HepG2 (cell line): ENCODE measurements at regions not wholly inside any gene's neighbourhood (a gene's known extent, or its start where the extent isn't known, plus 50 kb on each side); places are given as distances from the start of the nearest gene placed in this dataset.

Experiments used
- ATAC-seq: fragments of 200-7000 bp; cut with Tn5 transposase; 3 replicates; pipeline ENCODE4 v1.9.1; 2020; ENCODE audit warnings: mild to moderate bottlenecking, moderate library complexity
- BruUV-seq: library from RNA; stranded (reverse); fragments of 400-500 nt; replicated peaks from 2 replicates; lab custom pipeline; 2021; lab: Mats Ljungman, UMichigan
- CTCF ChIA-PET: fragments of 300-600 bp; formaldehyde crosslinking; extraction: SDS; loops from one replicate; lab custom pipeline; 2021; ENCODE audit warnings: low total read pairs, inconsistent platforms, low intra/inter-chr PET ratio; lab: Yijun Ruan, JAX
- POLR2A ChIA-PET: fragments of 350-600 bp; sonication (Branson Sonifier 250); formaldehyde crosslinking; loops from one replicate; lab custom pipeline; 2020; ENCODE audit warnings: antibody characterized with exemption, inconsistent platforms; lab: Yijun Ruan, JAX
- DNase-seq: peaks from one replicate; pipeline ENCODE4 v3.0.0-alpha.2; 2015; ENCODE audit warnings: low spot score
- FAIRE-seq: peaks from 3 replicates; lab custom pipeline; 2011; peaks lifted over from hg19 to GRCh38; lab: Jason Lieb, UNC
- H2AFZ ChIP-seq: one replicate; pipeline ENCODE4 v1.6.1; 2011; ENCODE audit warnings: low read length, inconsistent platforms
- H3K27ac ChIP-seq: fragments of 300-600 bp; 3 replicates; pipeline ENCODE4 v1.8.0; 2011; ENCODE audit warnings: mixed run types, mild to moderate bottlenecking, mixed read lengths, low read length, inconsistent platforms; ENCODE audit not compliant: insufficient read depth; ENCODE audit errors: extremely low read length
- H3K27me3 ChIP-seq, 2 experiments: fragments of 200-600 bp in 1 of 2; 2 replicates in 1 of 2; 3 replicates in 1 of 2; pipeline versions ENCODE4 v1.6.0 to v1.8.0; 2011; ENCODE audit warnings: low read length in 2 of 2, mild to moderate bottlenecking in 2 of 2, moderate library complexity in 2 of 2, inconsistent platforms in 1 of 2; ENCODE audit not compliant: insufficient read depth in 2 of 2, control insufficient read depth in 1 of 2
- H3K36me3 ChIP-seq, 2 experiments: fragments of 200-600 bp in 1 of 2; replicated peaks in 1 of 2; 2 replicates in 1 of 2; 3 replicates in 1 of 2; pipeline versions ENCODE4 v1.5.1 to v1.8.0; 2011; ENCODE audit warnings: low read length in 2 of 2, inconsistent platforms in 1 of 2; ENCODE audit not compliant: insufficient read depth in 2 of 2, control insufficient read depth in 1 of 2
- H3K4me1 ChIP-seq: 2 replicates; pipeline ENCODE4 v1.5.1; 2012; ENCODE audit warnings: low read length, inconsistent platforms; ENCODE audit not compliant: insufficient read depth
- H3K4me2 ChIP-seq: 2 replicates; pipeline ENCODE4 v1.6.0; 2011; ENCODE audit warnings: low read depth, low read length, inconsistent platforms
- H3K4me3 ChIP-seq, 3 experiments: fragments of 200-600 bp in 1 of 3; sonication (generic), shearing (Covaris generic) in 1 of 3; replicated peaks in 1 of 3; 2 replicates each; pipeline ENCODE4 v1.5.1; 2011 to 2016; ENCODE audit warnings: low read length in 3 of 3, inconsistent platforms in 2 of 3, low read depth in 2 of 3, mild to moderate bottlenecking in 2 of 3, control low read depth in 1 of 3, mixed read lengths in 1 of 3; ENCODE audit not compliant: insufficient read depth in 1 of 3
- H3K79me2 ChIP-seq: one replicate; pipeline ENCODE4 v1.6.1; 2011; ENCODE audit warnings: low read length, inconsistent platforms; ENCODE audit not compliant: insufficient read depth
- H3K9ac ChIP-seq: 2 replicates; pipeline ENCODE4 v1.6.0; 2011; ENCODE audit warnings: mild to moderate bottlenecking, low read depth, low read length, inconsistent platforms; ENCODE audit not compliant: insufficient read depth
- H3K9me3 ChIP-seq: 2 replicates; pipeline ENCODE4 v1.5.1; 2012; ENCODE audit warnings: mild to moderate bottlenecking, low read length
- H4K20me1 ChIP-seq: 2 replicates; pipeline ENCODE4 v1.6.0; 2011; ENCODE audit warnings: inconsistent platforms, mild to moderate bottlenecking, low read length, moderate library complexity; ENCODE audit not compliant: insufficient read depth
- CREB1 ChIP-seq, 2 experiments: fragments of 450-650 bp in 1 of 2; IDR thresholded peaks; 2 replicates each; pipeline ENCODE4 v1.6.1; 2016 to 2017; ENCODE audit warnings: control low read depth in 1 of 2, mild to moderate bottlenecking in 1 of 2, missing compliant biosample characterization in 1 of 2, missing genetic modification characterization in 1 of 2
- DMTF1 ChIP-seq: sonication (generic); formaldehyde crosslinking; IDR thresholded peaks from 2 replicates; pipeline ENCODE4 v1.4.0; 2020; ENCODE audit warnings: mild to moderate bottlenecking, missing genetic modification reagents
- MAX ChIP-seq: IDR thresholded peaks from 2 replicates; pipeline ENCODE4 v1.6.1; 2012; ENCODE audit warnings: inconsistent platforms
- NFE2L2 ChIP-seq: fragments of 150-350 bp; IDR thresholded peaks from 2 replicates; pipeline ENCODE4 v1.6.1; 2014; ENCODE audit warnings: low read length
- POGZ ChIP-seq: sonication (generic); formaldehyde crosslinking; IDR thresholded peaks from 2 replicates; pipeline ENCODE4 v1.4.0; 2020; ENCODE audit warnings: mild to moderate bottlenecking, missing genetic modification reagents
- RELA ChIP-seq: sonication (generic); formaldehyde crosslinking; IDR thresholded peaks from 2 replicates; pipeline ENCODE4 v1.4.0; 2020; ENCODE audit warnings: missing genetic modification reagents
- RNF2 ChIP-seq: fragments of 450-650 bp; conservative IDR thresholded peaks from 2 replicates; pipeline ENCODE4 v1.6.1; 2016; ENCODE audit warnings: low read depth
- TGIF2 ChIP-seq: IDR thresholded peaks from 2 replicates; pipeline ENCODE4 v1.6.1; 2016; ENCODE audit warnings: control low read depth, missing compliant biosample characterization
- ZNF263 ChIP-seq: sonication (generic); formaldehyde crosslinking; IDR thresholded peaks from 2 replicates; pipeline ENCODE4 v1.4.0; 2020; ENCODE audit warnings: missing genetic modification reagents
- ZNF432 ChIP-seq: sonication (generic); formaldehyde crosslinking; IDR thresholded peaks from 2 replicates; pipeline ENCODE4 v1.5.0; 2020; ENCODE audit warnings: missing genetic modification reagents, mild to moderate bottlenecking, borderline replicate concordance
- ZNF577 ChIP-seq: sonication (generic); formaldehyde crosslinking; IDR thresholded peaks from 2 replicates; pipeline ENCODE4 v1.4.0; 2020; ENCODE audit warnings: mild to moderate bottlenecking, low read depth, missing genetic modification reagents, borderline replicate concordance
- ZNF589 ChIP-seq: sonication (generic); formaldehyde crosslinking; conservative IDR thresholded peaks from 2 replicates; pipeline ENCODE4 v1.8.0; 2022; ENCODE audit warnings: mild to moderate bottlenecking, moderate library complexity, missing genetic modification reagents
- WGBS: methylation state at CpG from one replicate; pipeline ENCODE4 v1.1.6; 2017; ENCODE audit warnings: low lambda C conversion rate; 5-methylcytosine and 5-hydroxymethylcytosine counted together
- in situ Hi-C: cut with HindIII; loops from 2 replicates; pipeline ENCODE4 v1.10.0; 2017; ENCODE audit warnings: low pct_unique_long_range_greater_than_20kb; ENCODE audit not compliant: extremely low pct_ligation_motif_present
- intact Hi-C: fragments of 100-400 bp; cut with micrococcal nuclease; formaldehyde crosslinking; loops from one replicate; pipeline ENCODE4 v1.10.0; 2022; ENCODE audit not compliant: unreplicated experiment

GRCh38 chr18:5021558-5021957, 175.5 kb downstream of the AKAIN1 start:
- no peaks in the 10 kb centered on the region for H4K20me1 ChIP-seq
- no peaks in the 10 kb centered on the region for H3K79me2 ChIP-seq
- in situ Hi-C loops (loop anchor here (25.0 kb wide), 1 partner anchor 109 kb away; no protein-coding TSS in a partner anchor), intact Hi-C loops (no loop called here)
- no TSS peak for BruUV-seq
- ChIA-PET CTCF (no interaction called here), POLR2A (no interaction called here)
- no peaks in the 10 kb centered on the region for H3K9me3 ChIP-seq
- ATAC-seq, result no peak
- H2AFZ ChIP-seq, result no peak overlapping the region
- no peak overlapping the region for H3K9ac ChIP-seq
- TF ChIP-seq DMTF1 (CRISPR knock-in tag) (no peak), ZNF589 (CRISPR knock-in tag) (no peak), ZNF263 (no peak), TGIF2 (no peak), RELA (no peak), MAX (no peak), NFE2L2 (no peak)
- DNase-seq, result no peak
- no peak overlapping the region for H3K27ac ChIP-seq
- H3K36me3 ChIP-seq, result no peaks in the 10 kb centered on the region
- no peaks in the 10 kb centered on the region for H3K27me3 ChIP-seq
- no peak overlapping the region for H3K4me3 ChIP-seq
- no peak overlapping the region for H3K4me2 ChIP-seq
- FAIRE-seq, result no peak
- H3K4me1 ChIP-seq, result no peaks in the 10 kb centered on the region

GRCh38 chr18:5015213-5015612, 181.8 kb downstream of the AKAIN1 start:
- H3K27ac ChIP-seq, result no peak overlapping the region
- intact Hi-C loops, result loop anchor here (5.0 kb wide), 1 partner anchor 48 kb away; no protein-coding TSS in a partner anchor
- no peak overlapping the region for H3K4me2 ChIP-seq
- no peak overlapping the region for H3K9ac ChIP-seq
- DNase-seq, result no peak
- H3K9me3 ChIP-seq, result no peaks in the 10 kb centered on the region
- H4K20me1 ChIP-seq, result no peaks in the 10 kb centered on the region
- POLR2A ChIA-PET, result no interaction called here
- H3K4me3 ChIP-seq, result no peak overlapping the region
- no peaks in the 10 kb centered on the region for H3K27me3 ChIP-seq
- no peaks in the 10 kb centered on the region for H3K36me3 ChIP-seq
- FAIRE-seq, result no peak
- H3K4me1 ChIP-seq, result no peaks in the 10 kb centered on the region
- in situ Hi-C loops, result loop anchor here (25.0 kb wide), 1 partner anchor 103 kb away; no protein-coding TSS in a partner anchor
- no TSS peak for BruUV-seq
- WGBS, result 3% methylated on average over 4 of the region's 4 CpGs
- CTCF ChIA-PET, result no interaction called here
- H3K79me2 ChIP-seq, result no peaks in the 10 kb centered on the region
- no peak overlapping the region for H2AFZ ChIP-seq
- no peak for ATAC-seq
- TF ChIP-seq CREB1 (IDR thresholded peaks at IDR 0.05) (peak; percentile 67), CREB1 (CRISPR knock-in tag; IDR thresholded peaks at IDR 0.05) (no peak), RNF2 (no peak), ZNF577 (CRISPR knock-in tag) (no peak), POGZ (no peak), ZNF432 (CRISPR knock-in tag) (no peak)
